Iris pigment epithelial cell (primary cell): ENCODE measurements at regions not wholly inside any gene's neighbourhood (a gene's known extent, or its start where the extent isn't known, plus 50 kb on each side); places are given as distances from the start of the nearest gene placed in this dataset.
A peak's percentile ranks its signal among the peaks of the same experiment; 100 is the strongest.
"Not testable (repeated sequence)": the region's sequence is repeated elsewhere in the genome, so short reads cannot be mapped to it uniquely, and the experiment has no call there.

Source experiments
- DNase-seq: peaks from one replicate; pipeline ENCODE4 v3.0.0-alpha.2; 2011; ENCODE audit warnings: low read depth

DNA sequence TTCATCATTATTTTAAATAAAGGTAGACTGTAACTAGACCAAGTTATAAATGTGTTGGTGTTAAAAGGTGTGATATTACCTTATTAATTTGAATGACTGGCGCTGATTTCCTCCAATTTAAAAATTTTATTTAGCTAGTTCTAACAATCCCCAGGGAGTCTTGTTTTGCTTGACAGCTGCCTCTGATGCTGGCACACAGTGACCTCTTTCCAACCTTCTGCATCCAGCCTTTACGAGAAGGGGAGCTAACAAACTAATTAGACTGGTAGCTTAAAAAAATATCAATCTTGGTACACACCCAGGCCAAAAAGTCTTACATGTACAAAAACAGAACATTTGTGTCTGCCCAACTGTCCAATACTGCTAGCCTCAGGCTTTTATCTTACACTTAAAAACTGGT, 51.8 kb upstream of the ENPEP start:
- DNase-seq: no peak

DNA sequence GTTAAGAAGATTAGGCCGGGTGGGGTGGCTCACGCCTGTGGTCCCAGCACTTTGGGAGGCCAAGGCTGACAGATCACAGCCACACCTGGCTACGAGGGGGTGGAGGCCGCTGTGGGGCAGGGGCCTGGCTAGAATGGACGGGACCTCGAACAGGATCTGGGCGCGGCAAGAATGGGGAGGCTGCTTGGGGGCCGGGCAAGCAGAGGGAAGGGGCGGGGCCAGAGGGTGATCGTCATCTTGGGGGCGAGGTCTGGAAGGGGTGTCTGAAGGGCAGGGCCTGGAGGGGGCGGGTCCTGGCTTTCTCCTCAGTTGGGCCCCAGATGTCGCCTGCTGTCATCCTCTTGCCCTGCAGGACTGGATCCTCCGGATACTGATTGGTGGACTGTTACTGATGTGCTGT, 57.3 kb upstream of the ENPEP start:
- no peak for DNase-seq

DNA sequence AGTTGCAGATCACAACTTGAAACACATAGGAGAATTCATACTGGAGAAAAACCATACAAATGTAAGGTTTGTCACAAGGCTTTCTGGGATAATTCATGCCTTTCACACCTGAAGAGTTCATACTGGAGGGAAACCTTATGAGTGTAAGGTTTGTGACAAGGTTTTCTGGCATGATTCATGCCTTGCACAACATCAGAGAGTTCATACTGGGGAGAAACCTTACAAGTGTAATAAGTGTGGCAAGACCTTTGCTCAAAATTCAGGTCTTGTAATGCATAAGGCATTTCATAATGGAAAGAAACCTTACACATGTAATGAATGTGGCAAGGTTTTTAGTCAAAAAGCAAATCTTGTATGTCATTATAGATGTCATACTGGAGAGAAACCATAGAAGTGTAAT, 58.8 kb upstream of the ENPEP start:
- DNase-seq: peak; percentile 6

DNA sequence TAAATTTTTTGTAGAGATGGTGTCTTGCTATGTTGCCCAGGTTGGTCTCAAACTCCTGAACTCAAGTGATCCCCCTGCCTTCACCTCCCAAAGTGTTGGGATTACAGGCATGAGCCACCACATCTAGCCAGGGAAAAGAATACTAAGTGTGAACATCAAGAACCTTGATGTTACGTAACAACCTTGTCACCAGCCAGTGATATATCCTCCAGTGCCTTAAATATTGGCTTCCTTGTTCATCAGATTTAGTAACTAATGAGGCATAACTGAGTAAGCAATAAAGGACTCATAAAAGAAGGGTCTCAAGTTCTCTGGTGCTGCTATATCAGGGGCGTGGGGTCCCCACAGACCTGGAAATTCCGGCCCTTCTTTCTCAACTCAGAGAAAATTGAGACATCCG, 60.5 kb upstream of the ENPEP start:
- DNase-seq: no peak

DNA sequence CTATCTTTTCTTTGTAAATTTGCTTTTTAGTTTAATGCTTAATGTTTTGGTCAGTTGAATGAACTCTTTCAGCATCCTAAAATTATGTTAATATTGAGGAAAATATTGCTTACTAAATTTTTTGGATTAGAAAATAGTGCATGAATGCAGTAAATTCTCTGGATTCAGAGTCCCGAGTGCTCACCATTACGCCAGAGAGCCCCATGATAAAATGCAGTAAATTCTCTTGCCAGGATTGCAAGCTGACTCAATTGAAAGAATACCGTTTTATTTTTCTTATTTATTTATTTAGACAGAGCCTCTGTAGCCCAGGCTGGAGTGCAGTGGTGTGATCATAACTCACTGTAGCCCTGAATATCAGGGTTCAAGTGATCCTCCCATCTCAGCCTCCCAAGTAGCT, 60.9 kb upstream of the ENPEP start:
- DNase-seq: no peak

DNA sequence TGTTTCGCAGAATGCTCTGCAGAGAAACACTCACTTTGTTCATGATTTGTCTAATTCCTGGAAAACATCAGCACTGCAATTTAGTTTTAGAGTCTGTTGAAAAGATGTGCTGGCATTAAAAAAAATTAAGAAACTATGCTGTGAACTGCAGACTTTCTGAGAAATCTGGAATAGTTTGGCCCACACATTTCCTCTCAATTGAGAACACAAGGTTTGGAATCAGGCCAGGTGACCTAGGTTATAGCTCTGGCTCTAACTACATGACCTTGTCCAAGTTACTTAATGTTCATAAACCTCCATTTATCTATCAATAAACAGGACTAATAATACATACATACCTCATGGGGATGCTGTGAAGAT, 61.4 kb upstream of the ENPEP start:
- DNase-seq: no peak

DNA sequence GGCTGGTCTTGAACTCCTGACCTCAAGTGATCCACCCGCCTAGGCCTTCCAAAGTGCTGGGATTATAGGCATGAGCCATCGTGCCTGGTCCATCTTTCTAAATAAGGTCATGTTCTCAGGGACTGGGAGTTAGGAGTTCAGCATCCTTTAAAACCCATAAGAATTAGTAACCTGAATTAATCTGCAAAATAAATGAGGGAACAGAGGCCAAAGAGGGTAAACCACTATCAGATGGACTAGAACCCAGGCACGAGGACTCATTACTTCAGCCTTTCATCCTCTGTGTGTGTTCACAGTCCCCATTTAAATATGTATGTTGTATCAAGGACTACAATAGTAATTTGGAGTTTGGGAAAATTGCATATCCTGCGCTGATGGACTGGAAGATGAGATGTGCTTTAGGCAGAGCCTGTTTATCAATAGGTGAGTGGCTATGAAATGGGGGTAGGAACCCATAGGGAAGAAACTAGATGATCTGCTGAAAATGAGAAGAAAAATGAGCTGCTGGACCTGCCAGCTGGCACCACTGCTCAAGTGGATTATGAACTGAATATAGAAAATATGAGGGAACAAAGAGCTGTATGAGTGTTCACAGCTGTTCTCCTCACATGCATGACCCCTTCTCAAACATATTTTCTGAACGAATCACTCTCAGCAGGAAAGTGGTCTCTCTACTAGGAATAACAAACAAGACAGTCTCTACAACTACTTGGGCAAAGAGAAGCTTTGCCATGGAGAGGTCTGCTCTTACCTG, 62.0 kb upstream of the ENPEP start:
- DNase-seq: peak; percentile 40

DNA sequence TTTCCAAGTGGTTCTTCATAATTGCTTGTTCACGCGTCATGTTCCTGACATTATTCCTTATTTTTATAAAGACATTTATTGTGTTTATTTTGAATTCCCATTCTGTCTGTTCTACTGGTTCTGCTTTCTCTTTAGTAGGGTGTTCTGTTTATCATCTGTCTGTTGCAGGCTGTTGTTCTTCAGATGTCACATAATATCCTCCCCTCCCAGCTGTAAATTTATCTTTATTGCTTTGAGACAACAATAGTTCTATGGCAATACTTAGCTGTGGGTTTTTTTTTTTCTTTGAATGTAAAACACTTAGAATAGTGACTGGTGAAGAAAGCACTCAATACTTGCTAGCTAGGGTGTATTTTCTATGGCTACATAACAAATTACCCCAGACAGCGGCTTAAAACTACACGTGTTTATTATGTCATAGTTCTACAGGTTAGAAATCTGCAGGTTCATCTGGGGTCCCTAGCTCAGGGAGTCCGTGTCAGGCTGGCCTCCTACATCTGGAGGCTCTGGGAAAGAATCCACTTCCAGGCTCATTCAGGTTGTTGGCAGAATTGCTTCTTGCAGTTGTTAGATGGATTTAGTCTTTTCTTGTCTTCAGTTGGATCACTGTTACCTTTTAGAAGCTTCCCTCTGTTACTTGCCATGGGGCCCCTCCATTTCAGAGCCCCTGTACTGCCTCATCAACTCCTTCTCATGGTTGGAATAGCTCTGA, 63.4 kb upstream of the ENPEP start:
- no peak for DNase-seq

DNA sequence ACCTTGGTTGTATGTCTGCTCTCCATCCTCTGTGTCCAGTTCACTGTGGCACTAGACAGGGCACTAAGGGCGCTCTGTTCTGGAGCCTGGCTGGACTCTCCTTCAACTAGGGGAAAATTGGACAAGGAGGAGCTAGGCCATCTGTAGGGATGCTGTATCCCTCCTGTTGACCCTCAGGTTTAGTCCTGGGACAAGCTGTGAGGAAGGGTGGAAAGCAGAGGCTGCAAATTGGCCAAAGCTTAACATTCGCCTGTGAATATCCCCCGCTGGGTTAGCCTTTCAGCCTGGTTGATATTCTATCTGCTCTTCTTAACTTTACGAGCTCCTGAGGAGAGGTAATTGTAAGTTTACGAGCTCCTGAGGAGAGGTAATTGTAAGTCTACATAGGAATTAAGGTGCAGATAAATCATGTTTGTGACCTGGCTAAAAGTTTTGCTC, 64.4 kb upstream of the ENPEP start:
- DNase-seq: no peak

DNA sequence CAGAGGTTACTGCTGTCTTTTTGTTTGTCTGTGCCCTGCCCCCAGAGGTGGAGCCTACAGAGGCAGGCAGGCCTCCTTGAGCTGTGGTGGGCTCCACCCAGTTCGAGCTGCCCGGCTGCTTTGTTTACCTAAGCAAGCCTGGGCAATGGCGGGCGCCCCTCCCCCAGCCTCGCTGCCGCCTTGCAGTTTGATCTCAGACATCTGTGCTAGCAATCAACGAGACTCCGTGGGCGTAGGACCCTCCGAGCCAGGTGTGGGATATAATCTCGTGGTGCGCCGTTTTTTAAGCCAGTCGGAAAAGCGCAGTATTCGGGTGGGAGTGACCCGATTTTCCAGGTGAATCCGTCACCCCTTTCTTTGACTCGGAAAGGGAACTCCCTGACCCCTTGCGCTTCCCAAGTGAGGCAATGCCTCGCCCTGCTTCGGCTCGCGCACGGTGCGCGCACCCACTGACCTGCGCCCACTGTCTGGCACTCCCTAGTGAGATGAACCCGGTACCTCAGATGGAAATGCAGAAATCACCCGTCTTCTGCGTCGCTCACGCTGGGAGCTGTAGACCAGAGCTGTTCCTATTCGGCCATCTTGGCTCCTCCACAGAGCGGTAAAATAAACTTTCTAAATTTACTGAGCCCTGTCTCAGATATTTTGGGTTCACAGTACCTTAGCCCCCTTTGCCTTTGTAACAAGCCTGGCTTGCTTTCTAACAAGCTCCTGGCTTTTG, 64.9 kb upstream of the ENPEP start:
- not testable (repeated sequence) for DNase-seq

DNA sequence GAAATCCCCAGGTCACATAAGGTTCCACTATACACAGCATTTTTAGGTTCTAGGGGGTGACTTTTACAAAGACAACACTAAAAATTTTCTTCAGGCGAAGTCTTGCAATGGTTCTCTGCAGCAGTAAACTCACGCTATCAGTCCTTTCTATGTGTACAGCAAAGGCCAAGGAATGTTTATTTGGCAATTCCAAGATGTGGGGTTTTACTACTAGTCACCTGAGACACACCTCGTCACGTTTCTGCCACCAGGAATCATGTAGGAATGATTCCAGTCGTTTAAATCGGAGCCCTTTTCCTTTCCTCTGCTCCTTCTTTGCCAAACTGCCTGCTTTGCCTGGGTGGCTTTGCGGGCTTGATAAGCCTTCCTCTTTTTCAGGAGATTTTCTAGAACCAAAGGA, 75.9 kb upstream of the ENPEP start:
- DNase-seq: no peak

DNA sequence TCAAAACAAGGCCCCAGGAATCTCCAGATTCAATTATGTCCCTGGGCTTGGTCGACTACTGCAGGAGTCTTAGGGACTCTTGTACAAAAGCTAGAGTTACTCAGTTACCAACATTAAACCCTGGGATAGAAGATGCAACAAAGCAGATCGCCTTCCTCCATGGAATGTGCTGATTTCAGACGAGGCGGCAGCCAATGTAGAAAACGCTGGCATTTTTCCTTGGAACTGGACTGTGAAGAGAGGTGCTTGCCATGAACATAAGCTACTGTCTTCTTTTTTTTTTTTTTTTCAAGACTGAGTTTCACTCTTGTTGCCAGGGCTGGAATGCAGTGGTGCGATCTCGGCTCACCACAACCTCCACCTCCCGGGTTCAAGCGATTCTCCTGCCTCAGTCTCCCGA, 76.9 kb upstream of the ENPEP start:
- not testable (repeated sequence) for DNase-seq

DNA sequence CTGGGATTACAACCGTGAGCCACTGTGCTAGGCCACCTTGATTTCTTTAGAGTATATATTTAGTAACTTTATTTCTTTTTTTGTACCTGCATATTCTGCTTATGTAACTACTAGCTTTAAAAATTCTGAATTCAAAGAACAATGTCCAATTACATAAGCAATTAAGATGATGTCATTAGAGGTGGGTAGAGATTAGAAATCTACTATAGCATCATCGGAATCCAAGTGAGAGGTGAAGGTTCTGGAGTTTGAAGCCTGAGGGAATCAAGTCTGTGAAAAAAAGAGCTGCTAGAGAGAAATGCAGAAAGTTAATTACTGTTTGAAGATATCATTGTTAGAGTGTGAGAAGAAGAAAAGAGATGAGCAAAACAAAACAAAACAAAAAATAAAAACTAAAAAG, 79.0 kb upstream of the ENPEP start:
- DNase-seq: no peak

DNA sequence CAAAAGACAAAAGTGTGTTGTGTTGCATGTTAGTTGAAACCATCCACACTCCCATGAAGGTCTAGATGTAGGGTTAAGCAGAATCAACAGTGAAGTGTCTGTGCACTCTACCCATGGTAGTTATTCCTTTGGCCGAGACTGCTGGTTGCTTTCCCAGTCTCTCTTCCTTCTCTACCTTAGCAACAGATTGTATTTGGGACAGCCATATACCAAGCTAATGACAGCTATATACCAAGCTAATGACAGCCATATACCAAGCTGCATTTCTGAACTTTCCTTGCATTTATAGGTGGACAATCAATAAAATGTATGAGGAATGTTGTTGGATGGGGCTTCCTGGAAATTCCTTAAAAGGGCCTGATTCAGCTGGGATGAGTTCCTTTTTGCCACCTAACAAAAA, 80.5 kb upstream of the ENPEP start:
- no peak for DNase-seq

DNA sequence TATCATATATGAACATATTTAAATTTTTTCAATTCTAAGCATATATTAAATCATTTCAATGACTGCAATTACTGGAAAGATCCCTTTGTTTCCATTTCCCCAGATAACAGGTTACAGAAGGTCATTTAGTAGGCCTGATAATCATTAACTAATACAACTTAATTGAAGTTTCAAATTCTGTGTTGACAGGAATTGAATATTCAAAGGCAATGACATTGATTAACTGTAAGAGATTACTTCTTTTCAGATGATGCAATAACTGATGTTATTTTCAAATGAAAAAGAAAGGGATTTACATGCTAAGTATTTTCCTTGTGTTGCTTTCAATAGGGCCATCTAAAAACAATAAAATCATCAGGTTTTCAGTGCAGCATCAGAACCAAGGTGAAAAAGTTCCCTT, 81.1 kb upstream of the ENPEP start:
- DNase-seq: no peak

DNA sequence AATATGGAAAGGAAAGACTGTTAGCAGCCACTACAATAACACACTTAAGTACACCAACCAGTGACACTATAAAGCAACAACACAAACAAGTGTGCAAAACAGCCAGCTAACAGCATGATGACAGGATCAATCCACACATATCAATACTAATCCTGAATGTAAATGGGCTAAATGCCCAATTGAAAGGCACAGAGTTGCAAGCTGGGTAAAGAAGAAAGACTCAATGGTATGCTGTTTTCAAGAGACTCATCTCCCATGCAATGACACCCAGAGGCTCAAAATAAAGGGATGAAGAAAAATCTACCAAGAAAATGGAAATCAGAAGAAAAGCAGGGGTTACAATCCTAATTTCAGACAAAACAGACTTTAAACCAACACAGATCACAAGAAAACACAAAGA, 94.2 kb upstream of the ENPEP start:
- DNase-seq: no peak

DNA sequence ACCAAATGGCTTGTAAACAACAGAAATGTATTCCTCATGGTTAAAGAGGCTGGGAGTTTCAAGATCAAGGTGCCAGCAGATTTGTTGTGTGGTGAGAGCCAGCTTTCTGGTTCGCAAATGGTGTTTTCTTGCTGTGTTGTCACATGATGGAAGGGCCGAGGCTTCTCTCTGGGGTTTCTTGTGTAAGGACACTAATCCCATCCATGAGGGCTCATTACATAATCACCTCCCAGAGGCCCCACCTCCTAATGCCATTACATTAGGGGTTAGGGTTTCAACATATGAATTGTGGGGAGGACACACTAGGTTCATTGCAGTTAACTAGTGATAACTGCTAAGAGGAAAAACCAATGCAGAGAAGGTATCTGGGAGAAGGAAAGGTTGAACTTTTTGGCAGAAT, 103.5 kb upstream of the ENPEP start:
- DNase-seq: no peak

DNA sequence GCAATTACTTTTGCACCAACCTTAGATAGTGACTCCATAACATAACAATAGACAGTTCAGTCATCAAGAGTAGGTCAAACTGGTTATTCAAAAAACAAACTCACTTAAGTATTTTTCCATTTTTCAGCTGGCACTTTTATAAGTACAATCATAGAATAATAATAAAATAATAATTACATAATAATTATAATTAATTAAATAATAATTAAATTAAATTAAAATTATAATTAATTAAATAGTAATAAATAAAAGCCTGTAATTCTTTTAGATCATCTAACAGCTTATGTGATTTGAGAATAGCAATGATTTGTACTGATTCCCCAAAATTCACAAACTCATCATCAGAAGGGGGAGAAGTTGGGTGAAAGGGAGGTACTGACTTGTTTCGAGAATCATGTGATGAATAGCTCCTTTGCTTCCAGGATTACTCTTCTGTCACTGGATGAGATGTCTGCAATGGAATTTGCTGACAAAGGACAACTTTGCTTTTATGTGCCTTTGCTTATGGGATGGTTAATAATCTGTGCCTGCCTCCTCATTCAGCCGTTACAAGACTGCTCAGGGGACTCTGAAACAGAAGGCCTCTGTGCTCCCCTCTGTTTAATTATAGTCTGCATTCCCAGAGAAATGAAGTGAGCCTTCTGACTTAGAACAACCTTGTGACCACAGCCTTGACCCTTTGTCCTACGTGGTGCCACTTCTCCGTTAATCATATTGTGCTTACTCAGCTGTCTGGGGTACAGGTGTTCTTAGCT, 104.8 kb upstream of the ENPEP start:
- DNase-seq: no peak

DNA sequence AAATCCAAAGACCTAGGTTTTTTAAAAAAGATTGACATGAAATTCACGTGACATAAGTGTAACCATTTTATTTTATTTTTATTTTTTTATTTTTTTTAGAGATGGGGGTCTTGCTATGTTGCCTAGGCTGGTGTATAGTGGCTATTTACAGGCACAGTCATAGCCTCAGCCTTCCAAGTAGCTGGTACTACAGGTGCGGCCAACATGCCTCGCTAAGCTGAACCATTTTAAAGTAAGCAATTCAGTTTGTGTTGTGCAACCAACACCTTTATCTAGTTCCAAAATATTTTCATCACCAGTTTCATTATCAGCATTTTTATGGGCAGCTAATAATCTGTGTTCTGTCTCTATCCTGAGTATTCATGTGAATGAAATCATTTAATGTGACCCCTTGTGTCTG, 107.5 kb upstream of the ENPEP start:
- no peak for DNase-seq

DNA sequence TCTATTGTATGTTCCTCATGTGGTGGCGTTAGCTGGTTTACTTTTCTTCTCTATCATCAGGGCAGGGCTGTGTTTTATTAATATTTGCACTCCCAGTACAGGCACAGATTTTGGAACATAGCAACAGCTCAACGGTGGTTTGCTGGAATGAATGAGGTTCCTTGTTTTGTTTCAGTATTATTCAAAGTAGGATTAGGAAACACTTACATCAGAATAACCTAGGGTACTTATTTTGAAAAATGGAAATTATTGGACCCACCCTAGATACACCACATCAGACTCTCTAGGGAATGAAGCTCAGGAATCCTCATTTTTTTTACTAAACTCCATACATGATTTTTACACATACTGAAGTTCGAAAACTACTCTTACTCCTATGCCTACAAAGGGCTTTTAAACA, 108.8 kb upstream of the ENPEP start:
- no peak for DNase-seq

DNA sequence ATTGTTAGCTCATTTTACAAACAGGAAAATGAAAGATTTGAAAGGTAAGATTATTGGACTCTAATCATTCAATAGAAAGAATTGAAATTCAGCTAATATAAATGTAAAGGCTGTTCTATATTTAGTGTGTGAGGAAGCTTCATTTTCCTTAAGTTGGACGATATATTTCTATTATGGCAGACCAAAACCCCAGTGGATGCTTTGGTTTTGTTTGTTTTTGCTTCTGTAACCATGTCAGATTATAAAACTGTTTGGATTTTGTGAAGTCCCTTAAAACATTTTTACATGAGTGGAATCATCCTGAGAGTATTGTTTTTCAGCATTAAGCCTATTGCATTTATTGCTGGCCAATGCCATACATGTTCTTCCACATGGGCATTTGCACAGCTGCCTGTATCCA, 110.2 kb upstream of the ENPEP start:
- no peak for DNase-seq

DNA sequence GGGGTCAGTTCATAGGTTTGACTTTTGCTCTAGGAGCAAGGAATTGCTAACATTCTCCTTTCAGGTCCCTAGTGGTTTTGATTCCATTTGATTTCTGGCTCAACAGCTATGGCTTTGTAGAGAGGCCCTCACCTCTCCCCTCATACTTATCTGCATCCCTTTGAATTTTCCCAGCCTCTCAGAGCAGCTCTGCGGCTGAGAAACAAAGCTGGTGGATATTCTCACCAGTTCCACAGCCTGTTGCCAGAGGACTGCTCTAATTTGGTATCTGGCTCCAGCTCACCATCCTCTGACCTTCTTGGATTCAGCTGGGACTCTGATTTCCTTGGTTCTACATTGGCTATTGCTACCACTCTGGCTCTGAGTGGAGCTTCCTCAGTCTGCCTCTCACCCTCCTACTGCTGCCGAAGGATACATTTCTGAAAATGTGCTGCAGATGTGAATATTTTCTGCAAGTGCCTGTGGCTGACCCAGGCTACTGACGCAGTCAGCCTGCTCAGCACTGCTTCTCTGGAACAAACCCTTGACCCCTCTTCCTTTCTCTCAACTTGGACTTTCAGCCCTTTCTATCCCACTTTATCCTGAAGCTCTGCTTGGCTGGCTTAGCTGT, 110.9 kb upstream of the ENPEP start:
- DNase-seq: no peak
